Keratinocyte (primary cell): ENCODE measurements at regions not wholly inside any gene's neighbourhood (a gene's known extent, or its start where the extent isn't known, plus 50 kb on each side); places are given as distances from the start of the nearest gene placed in this dataset.

Experiments used
- DNase-seq: peaks from one replicate; pipeline ENCODE4 v3.0.0-alpha.2; 2011; ENCODE audit warnings: low read depth, missing footprints, low spot score
- FAIRE-seq: peaks from 2 replicates; lab custom pipeline; 2011; peaks lifted over from hg19 to GRCh38; lab: Jason Lieb, UNC
- H2AFZ ChIP-seq: 2 replicates; pipeline ENCODE4 v1.6.0; 2012; ENCODE audit warnings: low read length, control low read depth, inconsistent platforms; ENCODE audit not compliant: control insufficient read depth
- H3K27ac ChIP-seq: 2 replicates; pipeline ENCODE4 v1.5.1; 2011; ENCODE audit warnings: low read length; ENCODE audit not compliant: control insufficient read depth, insufficient read depth
- H3K27me3 ChIP-seq: 3 replicates; pipeline ENCODE4 v1.6.0; 2011; ENCODE audit warnings: low read length; ENCODE audit not compliant: control insufficient read depth, insufficient read depth; ENCODE audit errors: extremely low read depth
- H3K36me3 ChIP-seq, 2 experiments: 2 replicates in 1 of 2; 3 replicates in 1 of 2; pipeline ENCODE4 v1.5.1; 2011; ENCODE audit warnings: low read length in 2 of 2, mild to moderate bottlenecking in 1 of 2; ENCODE audit not compliant: control insufficient read depth in 2 of 2, insufficient read depth in 2 of 2; ENCODE audit errors: extremely low read depth in 1 of 2
- H3K4me1 ChIP-seq: 3 replicates; pipeline ENCODE4 v1.5.1; 2011; ENCODE audit warnings: low read length; ENCODE audit not compliant: control insufficient read depth, insufficient read depth; ENCODE audit errors: extremely low read depth
- H3K4me2 ChIP-seq: 3 replicates; pipeline ENCODE4 v1.6.0; 2011; ENCODE audit warnings: low read depth, low read length; ENCODE audit not compliant: control insufficient read depth, insufficient read depth; ENCODE audit errors: extremely low read depth
- H3K4me3 ChIP-seq, 3 experiments: fragments of 200-600 bp in 1 of 3; sonication (generic) in 1 of 3; 2 replicates in 2 of 3; 3 replicates in 1 of 3; pipeline ENCODE4 v1.5.1; 2011 to 2016; ENCODE audit warnings: low read length in 3 of 3, mild to moderate bottlenecking in 3 of 3, control low read depth in 2 of 3, inconsistent platforms in 1 of 3, low read depth in 1 of 3, mixed read lengths in 1 of 3, mixed run types in 1 of 3, moderate library complexity in 1 of 3; ENCODE audit not compliant: control insufficient read depth in 2 of 3, insufficient read depth in 2 of 3; ENCODE audit errors: extremely low read depth in 1 of 3
- H3K79me2 ChIP-seq: 2 replicates; pipeline ENCODE4 v1.6.0; 2012; ENCODE audit warnings: low read length; ENCODE audit not compliant: control insufficient read depth, insufficient read depth
- H3K9ac ChIP-seq: 3 replicates; pipeline ENCODE4 v1.6.0; 2011; ENCODE audit warnings: low read length; ENCODE audit not compliant: control insufficient read depth, insufficient read depth; ENCODE audit errors: extremely low read depth
- H3K9me1 ChIP-seq: 3 replicates; pipeline ENCODE4 v1.6.0; 2011; ENCODE audit warnings: low read length; ENCODE audit not compliant: control insufficient read depth, insufficient read depth; ENCODE audit errors: extremely low read depth
- H3K9me3 ChIP-seq: 2 replicates; pipeline ENCODE4 v1.5.1; 2012; ENCODE audit warnings: low read depth, low read length; ENCODE audit not compliant: control insufficient read depth
- H4K20me1 ChIP-seq: 3 replicates; pipeline ENCODE4 v1.6.0; 2011; ENCODE audit warnings: low read length; ENCODE audit not compliant: control insufficient read depth, insufficient read depth; ENCODE audit errors: extremely low read depth
- CTCF ChIP-seq, 3 experiments: IDR thresholded peaks in 1 of 3; conservative IDR thresholded peaks in 1 of 3; optimal IDR thresholded peaks in 1 of 3; 2 replicates in 2 of 3; 3 replicates in 1 of 3; pipeline versions ENCODE3 to v1.5.1; 2011; ENCODE audit warnings: low read length in 3 of 3, mild to moderate bottlenecking in 3 of 3, moderate library complexity in 2 of 3, control low read depth in 1 of 3, inconsistent platforms in 1 of 3; ENCODE audit not compliant: insufficient read depth in 2 of 3; ENCODE audit errors: extremely low read depth in 1 of 3
- EZH2 ChIP-seq: IDR thresholded peaks from one replicate; pipeline ENCODE4 v1.6.1; 2012; ENCODE audit warnings: inconsistent platforms, mild to moderate bottlenecking, low read length, moderate library complexity
- dilution Hi-C: fragments of 300-500 bp; cut with MboI; formaldehyde crosslinking; loops from one replicate; pipeline ENCODE4 v1.7.0; 2020; ENCODE audit warnings: low sequenced_read_pairs; ENCODE audit not compliant: extremely low pct_ligation_motif_present

- Histone ChIP-seq H3K4me3 (no peak overlapping the region), H3K4me2 (peak overlapping the region; percentile 73), H3K79me2 (no peaks in the 10 kb centered on the region), H3K9me1 (no peaks in the 10 kb centered on the region), H2AFZ (no peak overlapping the region), H3K4me1 (peaks cover 22% of the 10 kb centered on the region), H3K36me3 (no peaks in the 10 kb centered on the region), H4K20me1 (no peaks in the 10 kb centered on the region), H3K27me3 (no peaks in the 10 kb centered on the region), H3K9ac (no peak overlapping the region), H3K27ac (no peak overlapping the region), H3K9me3 (no peaks in the 10 kb centered on the region)
- dilution Hi-C loops, result no loop called here
- TF ChIP-seq CTCF (optimal IDR thresholded peaks at IDR 0.05 in 1 of 3, IDR thresholded peaks at IDR 0.05 in 1 of 3, conservative IDR thresholded peaks at IDR 0.05 in 1 of 3; ENCODE audit: extremely low read depth in 1 of 3, insufficient read depth in 2 of 3, low read length in 3 of 3), result no peak
- no peak for TF ChIP-seq EZH2
- FAIRE-seq, result no peak
- no peak for DNase-seq
Measured at GRCh38 chr15:93770788-93771187, 460.6 kb upstream of the MCTP2 start.

- no peak for DNase-seq
- Histone ChIP-seq H3K4me1 (no peaks in the 10 kb centered on the region), H3K79me2 (no peaks in the 10 kb centered on the region), H3K9me3 (no peaks in the 10 kb centered on the region), H4K20me1 (no peaks in the 10 kb centered on the region), H3K4me3 (no peak overlapping the region), H3K36me3 (no peaks in the 10 kb centered on the region), H2AFZ (no peak overlapping the region), H3K27ac (no peak overlapping the region), H3K9me1 (no peaks in the 10 kb centered on the region), H3K9ac (no peak overlapping the region), H3K4me2 (no peak overlapping the region), H3K27me3 (no peaks in the 10 kb centered on the region)
- dilution Hi-C loops, result no loop called here
- no peak for FAIRE-seq
- TF ChIP-seq EZH2, result no peak
- no peak for TF ChIP-seq CTCF (optimal IDR thresholded peaks at IDR 0.05 in 1 of 3, IDR thresholded peaks at IDR 0.05 in 1 of 3, conservative IDR thresholded peaks at IDR 0.05 in 1 of 3; ENCODE audit: extremely low read depth in 1 of 3, insufficient read depth in 2 of 3, low read length in 3 of 3)
Measured at GRCh38 chr15:93762036-93762435, 469.3 kb upstream of the MCTP2 start.
